Adrenal gland (tissue), 5 donors: ENCODE measurements at regions not wholly inside any gene's neighbourhood (a gene's known extent, or its start where the extent isn't known, plus 50 kb on each side); places are given as distances from the start of the nearest gene placed in this dataset.

Experiments used
- CTCF ChIP-seq, 6 experiments: fragments of 450-650 bp in 4 of 6; fragments of 200-600 bp in 2 of 6; sonication (generic) in 1 of 6; IDR thresholded peaks; 1 replicate in 5 of 6; 2 replicates in 1 of 6; pipeline versions ENCODE4 v1.5.1 to v1.8.0; 2016 to 2021; ENCODE audit warnings: antibody characterized with exemption in 6 of 6, mild to moderate bottlenecking in 2 of 6, moderate library complexity in 1 of 6
- POLR2A ChIP-seq, 2 donors: fragments of 450-650 bp; IDR thresholded peaks; one replicate each; pipeline ENCODE4 v1.6.1; 2017; ENCODE audit warnings: antibody characterized with exemption in 2 of 2, mild to moderate bottlenecking in 2 of 2, moderate library complexity in 1 of 2
- donor health status: DM: no; HTN: no; CAD: no.

DNA sequence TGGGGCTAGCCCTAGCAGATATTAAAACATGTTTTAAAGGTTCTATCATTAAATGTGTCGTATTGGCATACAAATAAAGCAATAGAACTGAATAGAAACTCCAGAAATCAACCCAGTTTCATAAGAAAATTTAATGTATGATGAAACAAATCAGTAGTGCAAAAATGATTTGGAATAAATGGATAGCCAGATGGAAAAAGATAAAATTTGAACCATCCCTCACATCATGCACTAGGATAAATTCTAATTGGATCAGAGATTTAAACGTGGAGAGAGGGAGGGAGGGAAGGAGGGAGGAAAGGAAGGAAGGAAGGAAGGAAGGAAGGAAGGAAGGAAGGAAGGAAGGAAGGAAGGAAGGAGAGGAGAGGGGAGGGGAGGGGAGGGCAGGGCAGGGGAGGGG lies 235.3 kb downstream of the SEC61B start:
- TF ChIP-seq CTCF (IDR thresholded peaks at IDR 0.05): no peak
- TF ChIP-seq POLR2A (IDR thresholded peaks at IDR 0.05): no peak
